Vagina (tissue), 2 donors: ENCODE measurements at regions not wholly inside any gene's neighbourhood (a gene's known extent, or its start where the extent isn't known, plus 50 kb on each side); places are given as distances from the start of the nearest gene placed in this dataset.

Experiments
- POLR2A ChIP-seq, 2 donors: fragments of 450-650 bp; IDR thresholded peaks; one replicate each; pipeline ENCODE4 v1.6.1; 2017; ENCODE audit warnings: antibody characterized with exemption in 2 of 2, mild to moderate bottlenecking in 2 of 2, moderate library complexity in 2 of 2
- TF ChIP-seq, protein P1 (sequence below), 3 experiments: fragments of 450-650 bp in 2 of 3; fragments of 200-600 bp in 1 of 3; sonication (generic) in 1 of 3; IDR thresholded peaks; one replicate each; pipeline ENCODE4 v1.5.1; 2017 to 2019; ENCODE audit warnings: antibody characterized with exemption in 3 of 3, mild to moderate bottlenecking in 2 of 3, moderate library complexity in 2 of 3

DNA sequence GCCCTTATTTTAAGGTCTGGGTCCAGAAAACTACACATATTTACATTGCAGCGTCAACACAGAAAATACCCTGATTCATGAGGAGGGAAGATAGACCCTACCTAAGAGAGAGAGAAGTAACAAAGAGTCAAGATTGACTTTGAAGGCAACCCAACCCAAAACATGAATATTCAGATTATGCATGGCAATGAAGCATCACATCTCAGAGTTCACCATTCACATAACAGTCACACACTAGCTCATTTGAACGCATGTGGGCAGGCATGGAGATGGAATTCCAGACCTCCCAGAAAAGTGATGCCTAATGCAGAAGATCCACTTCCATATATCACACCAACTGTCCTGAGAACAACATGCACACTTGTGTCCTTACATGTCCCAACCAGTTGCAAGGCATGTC lies 190.1 kb upstream of the ITGA1 start:
- TF ChIP-seq, protein P1, sequence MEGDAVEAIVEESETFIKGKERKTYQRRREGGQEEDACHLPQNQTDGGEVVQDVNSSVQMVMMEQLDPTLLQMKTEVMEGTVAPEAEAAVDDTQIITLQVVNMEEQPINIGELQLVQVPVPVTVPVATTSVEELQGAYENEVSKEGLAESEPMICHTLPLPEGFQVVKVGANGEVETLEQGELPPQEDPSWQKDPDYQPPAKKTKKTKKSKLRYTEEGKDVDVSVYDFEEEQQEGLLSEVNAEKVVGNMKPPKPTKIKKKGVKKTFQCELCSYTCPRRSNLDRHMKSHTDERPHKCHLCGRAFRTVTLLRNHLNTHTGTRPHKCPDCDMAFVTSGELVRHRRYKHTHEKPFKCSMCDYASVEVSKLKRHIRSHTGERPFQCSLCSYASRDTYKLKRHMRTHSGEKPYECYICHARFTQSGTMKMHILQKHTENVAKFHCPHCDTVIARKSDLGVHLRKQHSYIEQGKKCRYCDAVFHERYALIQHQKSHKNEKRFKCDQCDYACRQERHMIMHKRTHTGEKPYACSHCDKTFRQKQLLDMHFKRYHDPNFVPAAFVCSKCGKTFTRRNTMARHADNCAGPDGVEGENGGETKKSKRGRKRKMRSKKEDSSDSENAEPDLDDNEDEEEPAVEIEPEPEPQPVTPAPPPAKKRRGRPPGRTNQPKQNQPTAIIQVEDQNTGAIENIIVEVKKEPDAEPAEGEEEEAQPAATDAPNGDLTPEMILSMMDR (IDR thresholded peaks at IDR 0.05): no peak
- no peak for TF ChIP-seq POLR2A (IDR thresholded peaks at IDR 0.05)
